ENCODE measurements at regions not wholly inside any gene's neighbourhood (a gene's known extent, or its start where the extent isn't known, plus 50 kb on each side); places are given as distances from the start of the nearest gene placed in this dataset.

DNA sequence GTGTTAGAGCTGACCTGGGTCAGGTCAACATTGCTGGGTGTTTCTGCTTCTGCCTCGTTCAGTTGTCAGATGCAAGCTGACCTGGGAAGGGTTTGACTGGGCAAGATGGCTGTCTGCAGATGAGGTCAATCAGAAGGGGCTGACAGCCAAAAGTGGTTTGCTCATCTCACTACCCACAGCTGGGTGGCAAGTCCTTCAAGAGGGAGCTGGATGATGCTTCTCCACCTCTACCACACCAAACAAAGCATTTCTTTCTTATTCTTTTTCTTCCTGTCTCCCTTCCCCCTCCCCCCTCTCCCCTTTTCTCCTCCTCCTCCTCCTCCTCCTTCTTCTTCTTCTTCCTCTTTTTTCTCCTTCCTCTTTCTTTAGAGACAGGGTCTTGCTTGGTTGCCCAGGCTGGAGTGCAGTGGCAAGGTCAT is 268.2 kb upstream of the PLEKHG7 start:
- TF ChIP-seq TCF7L2 (IDR thresholded peaks at IDR 0.05; ENCODE audit: low read depth, low read length): no peak
- TF ChIP-seq, protein P1, sequence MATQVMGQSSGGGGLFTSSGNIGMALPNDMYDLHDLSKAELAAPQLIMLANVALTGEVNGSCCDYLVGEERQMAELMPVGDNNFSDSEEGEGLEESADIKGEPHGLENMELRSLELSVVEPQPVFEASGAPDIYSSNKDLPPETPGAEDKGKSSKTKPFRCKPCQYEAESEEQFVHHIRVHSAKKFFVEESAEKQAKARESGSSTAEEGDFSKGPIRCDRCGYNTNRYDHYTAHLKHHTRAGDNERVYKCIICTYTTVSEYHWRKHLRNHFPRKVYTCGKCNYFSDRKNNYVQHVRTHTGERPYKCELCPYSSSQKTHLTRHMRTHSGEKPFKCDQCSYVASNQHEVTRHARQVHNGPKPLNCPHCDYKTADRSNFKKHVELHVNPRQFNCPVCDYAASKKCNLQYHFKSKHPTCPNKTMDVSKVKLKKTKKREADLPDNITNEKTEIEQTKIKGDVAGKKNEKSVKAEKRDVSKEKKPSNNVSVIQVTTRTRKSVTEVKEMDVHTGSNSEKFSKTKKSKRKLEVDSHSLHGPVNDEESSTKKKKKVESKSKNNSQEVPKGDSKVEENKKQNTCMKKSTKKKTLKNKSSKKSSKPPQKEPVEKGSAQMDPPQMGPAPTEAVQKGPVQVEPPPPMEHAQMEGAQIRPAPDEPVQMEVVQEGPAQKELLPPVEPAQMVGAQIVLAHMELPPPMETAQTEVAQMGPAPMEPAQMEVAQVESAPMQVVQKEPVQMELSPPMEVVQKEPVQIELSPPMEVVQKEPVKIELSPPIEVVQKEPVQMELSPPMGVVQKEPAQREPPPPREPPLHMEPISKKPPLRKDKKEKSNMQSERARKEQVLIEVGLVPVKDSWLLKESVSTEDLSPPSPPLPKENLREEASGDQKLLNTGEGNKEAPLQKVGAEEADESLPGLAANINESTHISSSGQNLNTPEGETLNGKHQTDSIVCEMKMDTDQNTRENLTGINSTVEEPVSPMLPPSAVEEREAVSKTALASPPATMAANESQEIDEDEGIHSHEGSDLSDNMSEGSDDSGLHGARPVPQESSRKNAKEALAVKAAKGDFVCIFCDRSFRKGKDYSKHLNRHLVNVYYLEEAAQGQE (IDR thresholded peaks at IDR 0.05; ENCODE audit: insufficient read depth in 1 of 2, low read depth in 2 of 2, low read length in 1 of 2): no peak
- no peak for TF ChIP-seq POLR2AphosphoS5 (IDR thresholded peaks at IDR 0.05; ENCODE audit: low read depth, low read length)
- TF ChIP-seq, protein P2, sequence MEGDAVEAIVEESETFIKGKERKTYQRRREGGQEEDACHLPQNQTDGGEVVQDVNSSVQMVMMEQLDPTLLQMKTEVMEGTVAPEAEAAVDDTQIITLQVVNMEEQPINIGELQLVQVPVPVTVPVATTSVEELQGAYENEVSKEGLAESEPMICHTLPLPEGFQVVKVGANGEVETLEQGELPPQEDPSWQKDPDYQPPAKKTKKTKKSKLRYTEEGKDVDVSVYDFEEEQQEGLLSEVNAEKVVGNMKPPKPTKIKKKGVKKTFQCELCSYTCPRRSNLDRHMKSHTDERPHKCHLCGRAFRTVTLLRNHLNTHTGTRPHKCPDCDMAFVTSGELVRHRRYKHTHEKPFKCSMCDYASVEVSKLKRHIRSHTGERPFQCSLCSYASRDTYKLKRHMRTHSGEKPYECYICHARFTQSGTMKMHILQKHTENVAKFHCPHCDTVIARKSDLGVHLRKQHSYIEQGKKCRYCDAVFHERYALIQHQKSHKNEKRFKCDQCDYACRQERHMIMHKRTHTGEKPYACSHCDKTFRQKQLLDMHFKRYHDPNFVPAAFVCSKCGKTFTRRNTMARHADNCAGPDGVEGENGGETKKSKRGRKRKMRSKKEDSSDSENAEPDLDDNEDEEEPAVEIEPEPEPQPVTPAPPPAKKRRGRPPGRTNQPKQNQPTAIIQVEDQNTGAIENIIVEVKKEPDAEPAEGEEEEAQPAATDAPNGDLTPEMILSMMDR (IDR thresholded peaks at IDR 0.05): no peak
- no peak for TF ChIP-seq SIN3A (IDR thresholded peaks at IDR 0.05; ENCODE audit: borderline replicate concordance, insufficient read depth, low read depth, low read length)
- H3K4me3 ChIP-seq (ENCODE audit: low read depth in 2 of 2, low read length in 2 of 2): no peak overlapping the region
- no peaks in the 10 kb centered on the region for H3K27me3 ChIP-seq (ENCODE audit: control insufficient read depth, insufficient read depth, low read length)
- H3K36me3 ChIP-seq (ENCODE audit: control insufficient read depth, insufficient read depth, low read length): no peaks in the 10 kb centered on the region
- in situ Hi-C loops (cut with HindIII; ENCODE audit: low pct_unique_long_range_greater_than_20kb, low sequenced_read_pairs) (no loop called here), intact Hi-C loops (cut with micrococcal nuclease; ENCODE audit: unreplicated experiment) (no loop called here)
- ChIA-PET CTCF (no interaction called here), POLR2A (no interaction called here)
- no peak for ATAC-seq
- no peaks in the 10 kb centered on the region for H3K9me3 ChIP-seq (ENCODE audit: control insufficient read depth, insufficient read depth, low read depth, low read length)
- no peaks in the 10 kb centered on the region for H3K4me1 ChIP-seq (ENCODE audit: control insufficient read depth, insufficient read depth, low read length)
- no peak for DNase-seq (ENCODE audit: low read depth, low spot score)
- no peak overlapping the region for H3K27ac ChIP-seq (ENCODE audit: low read length)
- BruUV-seq (replicated peaks): no TSS peak

DNA sequence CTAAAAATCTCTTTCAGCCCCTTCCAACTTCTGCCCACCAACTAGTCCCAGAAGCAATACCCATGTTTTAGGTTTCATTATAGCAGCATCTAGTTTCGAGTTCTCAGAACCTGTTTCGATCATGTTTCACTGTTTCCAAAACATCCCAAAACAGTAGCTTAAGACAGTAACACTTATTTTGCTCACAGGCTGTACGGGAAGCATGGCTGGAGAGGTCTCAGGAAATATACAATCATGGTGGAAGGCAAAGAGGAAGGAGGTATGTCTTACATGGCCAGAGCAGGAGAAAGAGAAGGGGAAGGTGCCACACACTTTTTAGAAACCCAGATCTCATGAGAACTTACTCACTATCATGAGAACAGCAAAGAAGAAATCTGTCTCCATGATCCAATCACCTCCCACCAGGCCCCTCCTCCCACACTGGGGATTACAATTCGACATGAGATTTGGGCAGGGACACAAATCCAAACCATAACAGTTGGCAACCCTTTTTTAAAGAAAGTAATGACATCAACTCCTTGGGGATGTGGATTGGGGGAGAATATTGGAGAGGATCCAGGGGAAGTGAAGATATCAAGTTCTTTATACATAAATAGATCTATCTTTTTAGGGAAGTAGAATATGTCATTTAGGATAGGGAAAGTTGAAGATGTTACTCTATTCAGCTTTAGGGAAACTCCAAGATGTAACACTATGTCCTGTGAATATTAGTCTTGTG is 269.9 kb upstream of the PLEKHG7 start:
- H3K4me3 ChIP-seq (ENCODE audit: low read depth in 2 of 2, low read length in 2 of 2): no peak overlapping the region
- in situ Hi-C loops (cut with HindIII; ENCODE audit: low pct_unique_long_range_greater_than_20kb, low sequenced_read_pairs) (no loop called here), intact Hi-C loops (cut with micrococcal nuclease; ENCODE audit: unreplicated experiment) (no loop called here)
- H3K9me3 ChIP-seq (ENCODE audit: control insufficient read depth, insufficient read depth, low read depth, low read length): no peaks in the 10 kb centered on the region
- ATAC-seq (no peak), DNase-seq (ENCODE audit: low read depth, low spot score) (no peak)
- H3K36me3 ChIP-seq (ENCODE audit: control insufficient read depth, insufficient read depth, low read length): no peaks in the 10 kb centered on the region
- H3K27me3 ChIP-seq (ENCODE audit: control insufficient read depth, insufficient read depth, low read length): no peaks in the 10 kb centered on the region; the same call in 1 of the 2 replicates
- no TSS peak for BruUV-seq (replicated peaks)
- ChIA-PET CTCF (no interaction called here), POLR2A (no interaction called here)
- H3K27ac ChIP-seq (ENCODE audit: low read length): no peak overlapping the region
- TF ChIP-seq, protein P2 (IDR thresholded peaks at IDR 0.05): no peak
- H3K4me1 ChIP-seq (ENCODE audit: control insufficient read depth, insufficient read depth, low read length): no peaks in the 10 kb centered on the region
